CD4-positive, CD25-positive, alpha-beta regulatory T cell (primary cell): ENCODE measurements at regions not wholly inside any gene's neighbourhood (a gene's known extent, or its start where the extent isn't known, plus 50 kb on each side); places are given as distances from the start of the nearest gene placed in this dataset.

ENCODE experiments used
- ATAC-seq, 2 donors: fragments of 150-1000 bp; cut with Tn5 transposase; one replicate each; pipeline ENCODE4 v1.10.0; 2021; ENCODE audit warnings: low read depth in 2 of 2, moderate number of reproducible peaks in 2 of 2, moderate library complexity in 1 of 2
- DNase-seq, 3 donors: peaks; one replicate each; pipeline versions ENCODE4 v3.0.0 to v3.0.0-alpha.2; 2012 to 2022; ENCODE audit warnings: mixed read lengths in 1 of 3
- H3K27ac ChIP-seq: one replicate; pipeline ENCODE4 v1.7.0; 2013; ENCODE audit warnings: mild to moderate bottlenecking, low read length; ENCODE audit not compliant: insufficient read depth, poor library complexity, severe bottlenecking
- H3K27me3 ChIP-seq: one replicate; pipeline ENCODE4 v1.7.0; 2013; ENCODE audit warnings: low read length; ENCODE audit not compliant: control insufficient read depth, insufficient read depth
- H3K36me3 ChIP-seq: one replicate; pipeline ENCODE4 v1.7.0; 2013; ENCODE audit warnings: mild to moderate bottlenecking, low read length, moderate library complexity; ENCODE audit not compliant: control insufficient read depth, insufficient read depth
- H3K4me1 ChIP-seq: 2 replicates; pipeline ENCODE4 v1.7.0; 2013; ENCODE audit warnings: mild to moderate bottlenecking, low read length; ENCODE audit not compliant: insufficient read depth, control insufficient read depth, poor library complexity, severe bottlenecking
- H3K4me3 ChIP-seq: one replicate; pipeline ENCODE4 v1.7.0; 2013; ENCODE audit warnings: low read depth, mild to moderate bottlenecking, low read length, moderate library complexity
- H3K9me3 ChIP-seq, 2 experiments: 1 replicate in 1 of 2; 2 replicates in 1 of 2; pipeline ENCODE4 v1.7.0; 2013; ENCODE audit warnings: low read length in 2 of 2, mild to moderate bottlenecking in 1 of 2, moderate library complexity in 1 of 2; ENCODE audit not compliant: control insufficient read depth in 2 of 2
- H3K27ac Mint-ChIP-seq, 3 donors: one replicate each; pipeline ENCODE4 v1.8.0; 2020 to 2022; ENCODE audit warnings: mild to moderate bottlenecking in 3 of 3, mixed read lengths in 3 of 3, moderate library complexity in 2 of 3
- H3K27me3 Mint-ChIP-seq: one replicate; pipeline ENCODE4 v1.8.0; 2022; ENCODE audit warnings: mild to moderate bottlenecking, mixed read lengths
- H3K36me3 Mint-ChIP-seq: one replicate; pipeline ENCODE4 v1.8.0; 2020; ENCODE audit warnings: mixed read lengths
- H3K4me1 Mint-ChIP-seq, 4 donors: one replicate each; pipeline ENCODE4 v1.8.0; 2020 to 2022; ENCODE audit warnings: mixed read lengths in 4 of 4, mild to moderate bottlenecking in 1 of 4
- H3K4me3 Mint-ChIP-seq, 4 donors: one replicate each; pipeline ENCODE4 v1.8.0; 2020 to 2022; ENCODE audit warnings: mild to moderate bottlenecking in 4 of 4, mixed read lengths in 4 of 4, moderate library complexity in 3 of 4
- H3K9me3 Mint-ChIP-seq, 7 donors: one replicate each; pipeline ENCODE4 v1.8.0; 2020 to 2022; ENCODE audit warnings: mixed read lengths in 7 of 7, mild to moderate bottlenecking in 3 of 7, moderate library complexity in 2 of 7

- no peaks in the 10 kb centered on the region for H3K4me1 Mint-ChIP-seq
- H3K27ac Mint-ChIP-seq, result no peak overlapping the region
- no peaks in the 10 kb centered on the region for H3K9me3 Mint-ChIP-seq
- Histone ChIP-seq H3K4me3 (no peak overlapping the region), H3K27me3 (peaks cover 1% of the 10 kb centered on the region), H3K36me3 (no peaks in the 10 kb centered on the region), H3K4me1 (no peaks in the 10 kb centered on the region), H3K9me3 (no peaks in the 10 kb centered on the region), H3K27ac (no peak overlapping the region)
- H3K36me3 Mint-ChIP-seq, result no peaks in the 10 kb centered on the region
- no peak overlapping the region for H3K4me3 Mint-ChIP-seq
- DNase-seq (no peak), ATAC-seq (no peak)
- H3K27me3 Mint-ChIP-seq, result peaks cover 7% of the 10 kb centered on the region
Observed at GRCh38 chr6:43850314-43851203, 80.5 kb downstream of the VEGFA start.

DNA sequence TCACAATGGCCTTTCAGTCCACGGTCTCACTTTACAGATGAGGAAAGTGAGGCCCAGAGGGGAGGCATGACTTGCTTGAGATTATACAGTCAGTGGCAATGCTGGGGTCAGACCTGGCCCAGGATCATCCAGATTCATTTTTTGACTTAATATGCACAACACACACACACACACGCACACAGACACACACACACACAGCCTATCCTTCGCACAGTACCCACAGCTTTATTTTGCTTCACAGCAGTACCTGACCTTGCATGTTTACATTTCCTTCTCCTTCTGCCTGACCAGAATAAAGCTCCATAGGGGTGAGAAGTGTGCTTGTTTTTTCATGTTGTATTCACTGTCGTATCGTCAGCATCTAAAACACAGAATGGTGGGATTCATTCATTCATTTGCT lies 79.8 kb downstream of the VEGFA start:
- H3K36me3 ChIP-seq, result no peaks in the 10 kb centered on the region
- H3K4me3 Mint-ChIP-seq, result no peak overlapping the region
- H3K4me3 ChIP-seq, result no peak overlapping the region
- no peaks in the 10 kb centered on the region for H3K4me1 Mint-ChIP-seq
- peaks cover 7% of the 10 kb centered on the region for H3K27me3 Mint-ChIP-seq
- H3K27ac Mint-ChIP-seq, result no peak overlapping the region
- peaks cover 1% of the 10 kb centered on the region for H3K27me3 ChIP-seq
- H3K36me3 Mint-ChIP-seq, result no peaks in the 10 kb centered on the region
- ATAC-seq, result no peak
- H3K27ac ChIP-seq, result no peak overlapping the region
- H3K9me3 ChIP-seq, result no peaks in the 10 kb centered on the region
- no peaks in the 10 kb centered on the region for H3K9me3 Mint-ChIP-seq
- no peaks in the 10 kb centered on the region for H3K4me1 ChIP-seq
- DNase-seq, result no peak

GRCh38 chr6:43848671-43849391 lies 78.8 kb downstream of the VEGFA start:
- H3K36me3 Mint-ChIP-seq, result no peaks in the 10 kb centered on the region
- H3K4me1 Mint-ChIP-seq, result no peaks in the 10 kb centered on the region
- peaks cover 1% of the 10 kb centered on the region for H3K27me3 ChIP-seq

DNA sequence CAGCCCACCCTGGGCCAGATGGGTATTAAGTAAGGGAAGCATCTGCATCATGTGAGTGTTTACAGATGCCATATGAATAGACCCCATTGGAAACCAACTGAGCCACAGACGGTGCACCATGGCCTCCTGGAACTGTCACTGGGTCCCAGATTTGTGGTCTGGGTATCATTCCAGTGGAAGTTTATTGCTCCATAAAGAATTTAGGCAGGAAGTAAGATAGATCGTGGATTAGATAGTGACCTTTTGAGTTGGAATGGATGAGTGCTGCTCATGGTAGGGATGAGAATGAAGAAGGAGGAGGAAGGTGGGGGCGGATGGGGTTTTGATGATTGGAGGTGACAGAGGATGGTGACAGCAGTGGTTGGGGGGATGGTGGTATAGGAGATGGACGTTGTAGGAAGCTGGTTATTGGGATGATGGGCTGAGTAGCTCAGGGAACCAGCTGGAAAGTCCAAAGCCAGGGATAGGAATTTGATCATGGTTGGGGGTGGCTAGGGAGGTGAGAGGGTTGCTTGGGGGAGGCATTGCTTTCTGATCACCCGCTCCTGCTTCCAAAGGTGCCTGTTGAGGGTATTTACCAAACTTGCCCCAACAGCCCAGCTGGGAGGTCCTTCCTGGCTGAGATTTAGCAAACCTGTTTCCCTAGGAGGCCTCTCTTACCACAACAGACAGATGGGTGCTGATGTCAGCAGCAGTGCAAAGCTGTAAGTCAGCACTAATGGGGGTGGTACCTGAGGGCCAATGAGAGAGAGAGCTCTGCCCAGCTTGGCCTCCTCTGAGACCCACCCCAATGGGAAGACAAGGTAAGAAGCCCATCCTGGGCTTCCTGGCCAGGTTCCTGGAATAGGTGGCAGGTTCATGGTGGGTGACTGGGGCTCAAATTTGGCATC lies 78.0 kb downstream of the VEGFA start:
- ATAC-seq (no peak), DNase-seq (no peak)
- Histone ChIP-seq H3K36me3 (no peaks in the 10 kb centered on the region), H3K27me3 (peaks cover 4% of the 10 kb centered on the region), H3K27ac (no peak overlapping the region), H3K4me3 (no peak overlapping the region), H3K4me1 (no peaks in the 10 kb centered on the region), H3K9me3 (no peaks in the 10 kb centered on the region)
- Mint-ChIP-seq H3K27ac (no peak overlapping the region), H3K4me3 (no peak overlapping the region), H3K27me3 (peaks cover 12% of the 10 kb centered on the region), H3K4me1 (no peaks in the 10 kb centered on the region), H3K9me3 (no peaks in the 10 kb centered on the region), H3K36me3 (no peaks in the 10 kb centered on the region)

More at GRCh38 chr6:43848671-43849391, 78.8 kb downstream of the VEGFA start:
- H3K36me3 ChIP-seq, result no peaks in the 10 kb centered on the region
- no peaks in the 10 kb centered on the region for H3K9me3 ChIP-seq
- ATAC-seq (no peak), DNase-seq (no peak)
- H3K27ac ChIP-seq, result no peak overlapping the region
- H3K4me1 ChIP-seq, result no peaks in the 10 kb centered on the region
- no peak overlapping the region for H3K4me3 ChIP-seq
- H3K9me3 Mint-ChIP-seq, result no peaks in the 10 kb centered on the region
- no peak overlapping the region for H3K27ac Mint-ChIP-seq
- H3K4me3 Mint-ChIP-seq, result no peak overlapping the region
- H3K27me3 Mint-ChIP-seq, result peaks cover 7% of the 10 kb centered on the region

DNA sequence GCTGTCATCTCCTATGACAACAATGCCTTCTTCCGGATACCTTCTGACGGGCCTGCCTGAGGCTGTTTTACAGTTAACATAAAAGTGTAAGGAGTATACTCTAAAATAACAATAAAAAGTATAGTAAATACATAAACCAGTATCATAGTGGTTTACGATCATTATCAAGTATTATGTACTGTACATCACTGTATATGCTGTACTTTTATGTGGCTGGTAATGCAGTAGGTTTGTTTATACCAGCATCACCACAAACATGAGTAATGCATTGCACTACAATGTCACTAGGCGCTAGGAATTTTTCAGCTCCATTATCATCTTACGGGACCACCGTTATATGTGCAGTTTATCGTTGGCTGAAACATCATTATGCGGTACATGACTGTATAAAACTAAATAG lies 76.5 kb downstream of the VEGFA start:
- H3K36me3 ChIP-seq, result no peaks in the 10 kb centered on the region
- H3K4me3 ChIP-seq, result no peak overlapping the region
- no peak overlapping the region for H3K27ac Mint-ChIP-seq
- no peaks in the 10 kb centered on the region for H3K36me3 Mint-ChIP-seq
- H3K9me3 ChIP-seq, result no peaks in the 10 kb centered on the region
- no peak overlapping the region for H3K4me3 Mint-ChIP-seq
- no peaks in the 10 kb centered on the region for H3K9me3 Mint-ChIP-seq
- DNase-seq, result no peak
- no peaks in the 10 kb centered on the region for H3K4me1 Mint-ChIP-seq
- H3K27me3 Mint-ChIP-seq, result peaks cover 12% of the 10 kb centered on the region
- H3K27me3 ChIP-seq, result peaks cover 4% of the 10 kb centered on the region
- no peak overlapping the region for H3K27ac ChIP-seq
- no peak for ATAC-seq
- no peaks in the 10 kb centered on the region for H3K4me1 ChIP-seq

DNA sequence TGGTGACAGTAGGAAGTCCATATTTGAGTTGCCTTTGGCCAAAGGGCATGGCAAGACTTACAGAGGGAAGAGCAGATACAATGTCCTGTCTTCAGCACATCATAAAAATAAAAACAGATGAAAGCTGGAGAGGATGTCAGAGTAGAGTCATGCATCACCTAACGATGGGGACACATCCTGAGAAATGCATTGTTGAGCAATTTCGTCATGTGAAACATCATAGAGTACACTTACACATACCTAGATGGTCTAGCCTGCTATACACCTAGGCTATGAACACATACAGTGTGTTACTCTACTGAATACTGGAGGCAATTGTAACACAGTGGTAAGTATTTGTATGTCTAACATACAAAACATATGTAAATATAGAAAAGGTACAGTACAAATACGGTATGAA lies 75.6 kb downstream of the VEGFA start:
- Mint-ChIP-seq H3K4me3 (no peak overlapping the region), H3K36me3 (no peaks in the 10 kb centered on the region), H3K27ac (no peak overlapping the region), H3K27me3 (peaks cover 12% of the 10 kb centered on the region), H3K4me1 (no peaks in the 10 kb centered on the region), H3K9me3 (no peaks in the 10 kb centered on the region)
- Histone ChIP-seq H3K27ac (no peak overlapping the region), H3K36me3 (no peaks in the 10 kb centered on the region), H3K4me1 (no peaks in the 10 kb centered on the region), H3K4me3 (no peak overlapping the region), H3K27me3 (peaks cover 4% of the 10 kb centered on the region), H3K9me3 (no peaks in the 10 kb centered on the region)
- no peak for DNase-seq
- ATAC-seq, result no peak

GRCh38 chr6:43843669-43844171 lies 73.7 kb downstream of the VEGFA start:
- Mint-ChIP-seq H3K27ac (no peak overlapping the region), H3K9me3 (peaks cover 0 to 2% (median 0%) of the 10 kb centered on the region in 7 donors), H3K4me3 (peak overlapping the region in 1 of 4 donors; percentile 17), H3K36me3 (no peaks in the 10 kb centered on the region), H3K4me1 (no peaks in the 10 kb centered on the region), H3K27me3 (peaks cover 11% of the 10 kb centered on the region)
- H3K36me3 ChIP-seq, result no peaks in the 10 kb centered on the region
- H3K27ac ChIP-seq, result no peak overlapping the region
- ATAC-seq, result no peak
- peaks cover 4% of the 10 kb centered on the region for H3K27me3 ChIP-seq
- H3K4me3 ChIP-seq, result no peak overlapping the region
- no peaks in the 10 kb centered on the region for H3K9me3 ChIP-seq
- H3K4me1 ChIP-seq, result no peaks in the 10 kb centered on the region
- DNase-seq, result no peak
